ENCODE measurements at regions not wholly inside any gene's neighbourhood (a gene's known extent, or its start where the extent isn't known, plus 50 kb on each side); places are given as distances from the start of the nearest gene placed in this dataset.
"Not testable (repeated sequence)": the region's sequence is repeated elsewhere in the genome, so short reads cannot be mapped to it uniquely, and the experiment has no call there.

- DNase-seq = no peak
Observed at GRCh38 chr14:23751616-23752015, 115.5 kb downstream of the DHRS2 start.

- no peak for DNase-seq
Observed at GRCh38 chr14:23763394-23763793, 127.2 kb downstream of the DHRS2 start.

DNA sequence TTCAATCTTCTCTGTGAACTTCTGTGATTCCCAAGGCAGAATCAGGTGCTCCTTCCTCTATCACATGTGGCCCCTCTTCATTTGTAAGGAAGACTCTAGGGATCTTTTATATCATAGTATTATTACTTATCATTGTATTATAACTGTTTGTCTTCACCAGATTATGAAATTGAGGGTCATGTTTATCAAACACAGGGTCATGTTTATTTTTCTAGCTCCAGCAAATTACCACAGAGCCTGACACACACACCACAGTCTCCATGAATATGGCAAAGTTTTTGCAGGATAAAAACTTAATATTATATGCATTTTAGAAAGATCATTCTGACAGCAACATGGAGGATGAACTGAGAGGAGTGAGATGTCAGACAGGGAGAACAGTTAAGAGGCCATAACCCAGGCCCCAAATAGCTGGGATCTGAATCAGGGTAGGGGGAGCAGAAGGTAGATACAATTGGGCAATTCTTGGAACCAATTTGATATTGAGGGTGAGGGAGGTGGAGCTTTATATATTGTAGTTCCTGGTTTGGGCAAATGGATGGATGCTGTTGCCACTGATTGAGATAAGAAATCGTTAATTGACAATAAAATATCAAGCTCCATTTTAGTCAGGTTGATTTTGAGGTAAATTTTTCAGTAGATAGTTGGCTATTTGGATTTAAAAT is 130.7 kb downstream of the DHRS2 start:
- no peak for DNase-seq

- DNase-seq = not testable (repeated sequence)
Observed at GRCh38 chr14:23769221-23769728, 133.1 kb downstream of the DHRS2 start.

- no peak for DNase-seq
Observed at GRCh38 chr14:23773981-23774380, 137.8 kb downstream of the DHRS2 start.

DNA sequence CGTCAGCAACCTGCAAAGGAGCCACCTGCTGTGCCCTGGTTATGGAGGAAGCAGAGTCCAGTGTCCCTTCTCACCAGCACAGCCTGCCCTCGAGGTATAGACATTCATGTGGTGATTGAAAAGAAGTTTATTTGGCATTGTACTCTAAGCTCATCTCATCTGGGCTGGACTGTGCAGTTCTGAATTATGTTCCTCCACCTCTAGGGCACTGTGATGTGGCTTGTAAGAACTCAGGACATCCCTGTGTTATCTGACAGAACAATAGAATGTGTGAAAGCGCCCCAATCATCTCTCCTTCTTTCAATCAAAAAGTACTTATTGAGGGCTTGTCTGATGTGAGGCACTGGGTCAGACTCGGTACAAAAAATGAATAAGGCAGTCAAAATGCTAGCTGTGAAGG is 140.1 kb downstream of the DHRS2 start:
- no peak for DNase-seq

DNA sequence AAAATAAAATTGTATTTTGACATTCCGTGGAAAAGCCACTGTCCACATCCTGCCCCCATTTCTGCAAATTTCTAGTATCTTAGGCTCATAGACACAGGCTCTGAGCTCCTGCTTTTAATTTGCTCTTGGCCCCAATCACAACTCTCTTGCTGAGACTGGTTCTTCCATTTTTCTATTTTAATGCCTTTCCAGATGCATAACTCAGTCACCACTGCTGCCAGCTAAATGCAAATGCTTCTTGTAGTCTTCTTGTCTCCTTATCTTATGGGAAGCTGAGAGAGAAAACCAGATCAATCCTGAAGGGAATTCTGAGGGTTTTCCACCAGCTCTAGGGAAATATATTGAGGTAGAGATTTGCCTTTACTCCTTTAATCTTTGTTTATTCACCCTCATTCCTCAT is 149.0 kb downstream of the DHRS2 start:
- no peak for DNase-seq

GRCh38 chr14:23787436-23787835 is 151.3 kb downstream of the DHRS2 start:
- no peak for DNase-seq

GRCh38 chr14:23789696-23790095 is 153.5 kb downstream of the DHRS2 start:
- no peak for DNase-seq

DNA sequence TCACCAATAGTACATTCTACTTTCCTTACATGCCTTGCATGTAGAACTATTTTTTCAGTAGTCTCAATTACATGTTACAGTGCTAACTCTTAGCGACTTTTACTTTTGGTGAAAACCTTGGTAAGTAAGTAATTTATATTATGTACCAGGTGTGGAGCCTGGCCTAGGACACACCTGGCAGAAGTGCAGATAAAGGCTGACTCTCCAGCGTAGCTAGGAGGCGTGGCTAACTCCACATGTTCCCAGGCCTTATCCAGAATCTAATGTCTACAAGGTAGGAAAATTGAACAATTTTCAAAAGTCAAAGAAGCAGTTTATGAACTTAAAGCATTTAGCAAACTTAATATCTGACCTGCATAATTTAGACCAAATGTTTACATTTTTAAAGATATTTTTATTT is 157.4 kb downstream of the DHRS2 start:
- no peak for DNase-seq

GRCh38 chr14:23800811-23801210 is 152.8 kb upstream of the DHRS4 start:
- no peak for DNase-seq

- DNase-seq = no peak
Observed at GRCh38 chr14:23801766-23802165, 151.8 kb upstream of the DHRS4 start.

DNA sequence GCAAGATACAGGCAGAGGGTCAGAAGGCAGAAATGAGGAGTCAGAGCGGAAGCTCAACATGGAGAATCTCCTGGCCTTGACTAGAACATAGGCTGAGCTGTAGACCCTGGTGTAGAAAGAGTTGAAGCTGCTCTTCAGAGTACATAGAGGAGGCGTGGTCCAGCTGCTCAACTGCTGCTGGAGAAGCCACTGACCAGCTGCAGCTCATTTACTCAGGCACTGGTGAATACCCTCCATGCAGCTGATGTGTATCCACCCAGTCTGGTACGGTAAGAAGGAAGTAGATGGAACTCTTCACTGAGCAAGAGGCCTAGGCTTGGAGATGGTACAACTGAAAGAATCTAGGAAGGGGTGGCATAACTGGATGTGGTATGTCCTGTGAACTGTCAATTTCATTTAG is 148.8 kb upstream of the DHRS4 start:
- DNase-seq = no peak

GRCh38 chr14:23805761-23806160 is 147.8 kb upstream of the DHRS4 start:
- DNase-seq = no peak

DNA sequence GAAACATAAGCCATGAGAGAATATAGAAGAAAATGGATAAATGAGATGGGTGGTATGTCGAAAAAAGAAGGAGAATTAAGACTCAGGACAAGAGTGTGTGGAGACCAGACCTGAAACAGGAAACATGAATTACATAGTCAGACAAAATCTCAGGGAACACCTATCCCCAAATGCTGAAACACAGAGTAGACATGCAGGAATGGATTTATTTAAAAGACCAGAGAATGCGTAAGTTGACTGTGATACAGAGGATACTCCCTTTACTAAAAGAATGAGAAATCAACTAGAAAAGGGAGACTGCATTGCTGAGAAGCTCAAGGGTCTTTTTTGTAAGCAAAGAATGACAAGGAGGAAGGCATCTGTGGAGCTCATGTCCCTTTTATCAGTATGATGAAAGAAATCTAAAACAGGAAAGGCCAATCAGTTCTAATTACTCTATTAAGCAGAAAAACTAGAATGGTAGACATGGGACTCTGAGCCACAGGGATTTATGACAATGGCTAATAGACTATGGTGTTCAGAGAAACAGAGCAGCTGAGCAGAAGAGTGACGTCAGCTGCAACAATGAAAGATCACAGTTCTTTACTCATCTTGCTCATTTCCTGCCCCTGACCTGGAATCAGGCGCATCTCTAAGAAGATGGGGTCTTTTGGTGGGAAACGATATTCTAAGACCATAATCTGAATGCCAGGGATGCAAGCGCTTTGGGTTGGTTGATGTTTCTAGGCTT is 138.9 kb upstream of the DHRS4 start:
- DNase-seq = no peak

GRCh38 chr14:23816371-23816770 is 137.2 kb upstream of the DHRS4 start:
- no peak for DNase-seq

DNA sequence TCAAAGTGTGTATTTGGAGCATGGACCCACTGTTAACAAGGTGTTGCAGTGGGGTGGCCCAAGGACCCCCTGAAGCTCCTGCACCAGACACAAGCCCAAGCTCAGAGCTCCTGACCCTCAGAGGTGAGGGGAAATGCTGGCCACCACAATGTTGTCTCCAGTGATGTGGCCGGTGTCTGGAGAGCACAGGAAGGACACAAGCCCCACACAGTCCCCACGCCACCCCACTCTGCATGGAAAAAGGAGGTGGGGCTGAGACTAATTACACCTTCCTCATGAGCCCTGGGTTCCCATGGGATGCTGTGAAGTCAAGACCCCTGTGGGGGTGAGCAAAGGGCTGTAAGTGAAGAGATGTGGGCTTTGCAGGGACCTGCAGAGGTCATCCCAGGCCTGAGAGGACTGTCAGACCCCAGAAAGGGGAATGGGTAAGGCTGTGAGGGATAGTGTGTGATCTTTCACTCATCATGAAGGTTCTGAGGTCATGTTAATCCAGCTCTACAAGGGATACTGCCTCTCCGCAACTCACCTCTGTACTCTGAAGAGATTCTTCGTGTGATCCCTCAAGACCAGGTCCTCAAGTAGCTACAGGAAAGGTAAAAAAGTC is 136.3 kb upstream of the DHRS4 start:
- no peak for DNase-seq

DNA sequence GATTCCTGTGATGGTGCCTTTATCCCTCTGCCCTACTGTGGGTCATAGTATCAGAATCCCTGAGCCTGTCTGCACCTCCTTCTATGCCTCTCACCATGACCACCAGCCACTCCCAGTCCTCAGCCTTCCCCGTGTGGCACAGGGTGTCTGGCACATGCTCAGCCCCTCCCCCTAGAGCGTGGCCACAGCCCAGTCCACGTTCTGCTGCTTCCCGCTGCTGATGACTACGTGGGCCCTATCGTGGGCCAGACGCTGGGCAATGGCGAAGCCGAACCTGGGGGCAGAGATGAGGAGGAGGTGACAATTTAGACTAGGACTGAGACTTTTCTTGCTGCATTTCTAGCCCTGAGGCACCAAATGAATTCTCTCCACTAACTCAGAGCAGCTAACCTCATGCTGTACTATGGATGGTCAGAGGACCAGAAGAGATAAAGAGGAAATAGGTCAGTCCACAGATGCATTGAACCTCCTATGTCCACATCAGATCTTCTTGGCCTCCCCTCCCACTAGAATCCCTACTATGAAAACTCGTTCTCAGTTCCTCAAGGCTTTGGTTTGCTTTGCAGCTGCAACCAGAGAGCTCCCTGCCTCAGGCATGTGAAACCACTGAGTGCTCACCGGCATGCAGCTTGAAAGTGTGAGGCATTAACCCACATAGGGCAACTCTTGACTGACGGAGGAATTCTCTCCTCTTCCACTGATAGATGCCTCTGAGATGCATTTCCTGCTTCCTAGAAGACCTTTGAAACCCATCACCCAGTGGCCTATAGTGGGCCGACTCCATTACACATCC is 126.3 kb upstream of the DHRS4 start:
- no peak for DNase-seq

DNA sequence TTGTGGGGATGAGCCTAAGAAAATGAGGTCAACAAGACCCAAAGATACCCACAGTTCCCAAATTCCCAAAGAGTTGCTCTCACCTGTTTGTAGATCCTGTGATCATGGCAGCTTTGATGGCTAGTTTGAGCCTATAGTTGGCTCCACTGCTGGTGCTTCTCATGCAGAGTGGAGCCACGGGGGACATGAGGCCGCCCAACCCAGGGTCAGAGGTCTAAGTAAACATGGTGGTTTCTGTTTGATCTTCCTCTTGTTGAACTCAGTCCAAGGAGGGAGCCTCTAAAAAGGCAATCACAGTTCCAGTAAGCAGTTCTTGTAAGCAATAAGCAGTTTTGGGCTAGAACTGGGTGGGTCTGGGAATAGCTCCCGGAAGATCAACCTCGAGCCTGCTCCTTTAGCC is 125.6 kb upstream of the DHRS4 start:
- DNase-seq = no peak

- DNase-seq = peak; percentile 22
Observed at GRCh38 chr14:23828616-23829015, 125.0 kb upstream of the DHRS4 start.

DNA sequence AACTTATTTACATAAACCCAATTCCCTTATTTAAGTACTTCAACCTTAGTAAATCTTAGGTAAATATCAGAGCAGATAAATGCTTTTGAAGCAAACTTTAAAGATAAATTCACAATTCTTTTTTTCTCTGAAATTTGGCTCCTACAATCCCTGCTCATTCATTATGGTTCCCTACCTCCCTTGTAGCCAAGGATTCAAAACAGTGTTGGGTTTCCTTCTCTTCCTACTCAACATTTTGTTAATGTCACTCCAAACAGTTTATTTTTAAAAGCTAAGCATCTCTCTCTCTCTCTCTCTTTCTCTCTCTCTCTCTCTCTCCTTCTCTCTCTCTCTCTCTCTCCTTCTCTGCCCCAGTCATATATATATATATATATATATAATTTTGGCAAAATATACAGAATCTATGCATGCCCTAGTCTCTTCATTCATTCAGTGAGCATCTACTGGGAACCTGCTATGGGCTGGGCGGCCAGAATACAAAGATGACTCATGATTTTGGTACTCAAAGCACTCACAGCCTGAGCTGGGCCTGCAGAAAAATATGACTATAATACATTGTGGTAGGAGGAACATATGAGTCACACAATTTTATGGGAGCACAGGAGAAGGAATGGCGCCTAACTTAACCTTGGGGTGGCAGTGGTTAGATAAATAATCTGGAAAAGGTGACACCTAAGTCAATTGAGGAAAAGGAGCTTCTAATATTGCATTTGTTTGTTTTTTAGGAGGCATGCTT is 123.7 kb upstream of the DHRS4 start:
- no peak for DNase-seq

DNA sequence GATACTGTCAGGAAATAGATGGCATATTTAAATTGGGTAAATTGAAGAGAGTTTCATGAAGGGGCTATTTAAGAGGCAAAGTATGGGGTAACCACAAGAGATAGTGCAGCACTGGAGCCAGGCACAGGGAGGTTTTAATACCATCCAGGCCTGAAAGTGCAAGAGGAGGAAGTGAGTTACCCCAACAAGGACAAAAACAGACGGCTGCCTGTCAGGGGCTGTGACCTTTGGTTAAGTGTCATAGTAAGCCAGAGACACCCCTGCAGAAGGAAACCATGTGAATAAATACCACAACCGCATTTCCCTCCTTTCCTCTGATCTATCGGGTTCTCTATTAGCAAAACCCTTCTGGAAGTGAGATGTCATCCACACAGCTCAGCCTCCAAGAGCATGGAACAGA is 122.0 kb upstream of the DHRS4 start:
- peak; percentile 81 for DNase-seq

GRCh38 chr14:23861666-23862065 is 91.9 kb upstream of the DHRS4 start:
- no peak for DNase-seq

Data from GDM1 (cell line).